ENCODE measurements at regions not wholly inside any gene's neighbourhood (a gene's known extent, or its start where the extent isn't known, plus 50 kb on each side); places are given as distances from the start of the nearest gene placed in this dataset.

DNA sequence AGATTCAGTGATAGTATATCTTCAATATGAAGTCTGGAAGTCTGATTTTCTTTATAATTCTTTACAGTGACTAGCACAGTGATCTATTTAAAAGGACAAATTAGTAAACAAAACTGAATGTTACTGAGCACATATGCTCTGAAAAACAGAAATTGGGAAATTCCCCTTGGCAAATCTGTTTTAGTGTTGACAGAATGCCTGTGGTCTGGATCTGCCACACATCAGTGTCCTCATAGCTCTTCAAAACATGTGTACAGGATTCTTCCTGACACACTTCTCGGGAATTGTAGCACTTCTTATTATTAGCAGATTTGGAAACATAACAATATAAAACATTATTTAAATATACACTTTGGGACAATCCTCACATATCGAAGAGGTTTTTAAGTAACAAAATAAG lies 354.3 kb downstream of the COL12A1 start:
- Mint-ChIP-seq H3K27ac (no peak overlapping the region), H3K27me3 (peaks cover 6% of the 10 kb centered on the region), H3K4me3 (no peak overlapping the region), H3K4me1 (ENCODE audit: unreplicated experiment) (no peaks in the 10 kb centered on the region), H3K9me3 (no peaks in the 10 kb centered on the region), H3K36me3 (no peaks in the 10 kb centered on the region)
- TF ChIP-seq, protein P1, sequence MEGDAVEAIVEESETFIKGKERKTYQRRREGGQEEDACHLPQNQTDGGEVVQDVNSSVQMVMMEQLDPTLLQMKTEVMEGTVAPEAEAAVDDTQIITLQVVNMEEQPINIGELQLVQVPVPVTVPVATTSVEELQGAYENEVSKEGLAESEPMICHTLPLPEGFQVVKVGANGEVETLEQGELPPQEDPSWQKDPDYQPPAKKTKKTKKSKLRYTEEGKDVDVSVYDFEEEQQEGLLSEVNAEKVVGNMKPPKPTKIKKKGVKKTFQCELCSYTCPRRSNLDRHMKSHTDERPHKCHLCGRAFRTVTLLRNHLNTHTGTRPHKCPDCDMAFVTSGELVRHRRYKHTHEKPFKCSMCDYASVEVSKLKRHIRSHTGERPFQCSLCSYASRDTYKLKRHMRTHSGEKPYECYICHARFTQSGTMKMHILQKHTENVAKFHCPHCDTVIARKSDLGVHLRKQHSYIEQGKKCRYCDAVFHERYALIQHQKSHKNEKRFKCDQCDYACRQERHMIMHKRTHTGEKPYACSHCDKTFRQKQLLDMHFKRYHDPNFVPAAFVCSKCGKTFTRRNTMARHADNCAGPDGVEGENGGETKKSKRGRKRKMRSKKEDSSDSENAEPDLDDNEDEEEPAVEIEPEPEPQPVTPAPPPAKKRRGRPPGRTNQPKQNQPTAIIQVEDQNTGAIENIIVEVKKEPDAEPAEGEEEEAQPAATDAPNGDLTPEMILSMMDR (conservative IDR thresholded peaks at IDR 0.05) = no peak
- DNase-seq (ENCODE audit: extremely low spot score, unreplicated experiment) = no peak

- TF ChIP-seq, protein P1 (conservative IDR thresholded peaks at IDR 0.05) = no peak
- H3K27ac Mint-ChIP-seq = no peak overlapping the region
- no peaks in the 10 kb centered on the region for H3K36me3 Mint-ChIP-seq
- H3K4me1 Mint-ChIP-seq (ENCODE audit: unreplicated experiment) = no peaks in the 10 kb centered on the region
- H3K4me3 Mint-ChIP-seq = no peak overlapping the region
- no peaks in the 10 kb centered on the region for H3K9me3 Mint-ChIP-seq
- H3K27me3 Mint-ChIP-seq = no peaks in the 10 kb centered on the region
- DNase-seq (ENCODE audit: extremely low spot score, unreplicated experiment) = no peak
Measured at GRCh38 chr6:74840953-74841352, 364.9 kb downstream of the COL12A1 start.

GRCh38 chr6:74834967-74835366 lies 370.9 kb downstream of the COL12A1 start:
- TF ChIP-seq, protein P1 (conservative IDR thresholded peaks at IDR 0.05) = no peak
- Mint-ChIP-seq H3K4me3 (no peak overlapping the region), H3K27me3 (no peaks in the 10 kb centered on the region), H3K27ac (no peak overlapping the region), H3K4me1 (ENCODE audit: unreplicated experiment) (no peaks in the 10 kb centered on the region), H3K9me3 (no peaks in the 10 kb centered on the region), H3K36me3 (no peaks in the 10 kb centered on the region)
- no peak for DNase-seq (ENCODE audit: extremely low spot score, unreplicated experiment)

DNA sequence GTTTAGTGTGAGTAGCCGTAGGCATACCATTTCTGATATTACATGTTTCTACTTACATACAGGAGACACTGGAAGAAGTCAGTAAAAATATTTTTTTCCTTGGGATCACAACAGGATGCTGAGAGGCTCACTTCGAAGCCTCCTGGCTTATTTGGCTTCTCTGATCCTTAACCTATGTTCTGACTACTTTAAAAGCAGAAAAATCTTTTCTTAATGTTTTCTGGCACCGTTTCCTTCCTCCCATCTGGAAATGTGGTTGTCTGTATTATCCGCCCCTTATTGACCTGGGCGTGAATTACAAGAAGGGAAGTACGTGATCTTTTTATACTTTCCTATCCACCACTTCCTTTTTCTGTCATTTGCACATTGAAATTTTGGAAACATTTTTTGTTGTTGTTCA lies 379.6 kb downstream of the COL12A1 start:
- Mint-ChIP-seq H3K27me3 (no peaks in the 10 kb centered on the region), H3K36me3 (no peaks in the 10 kb centered on the region), H3K4me3 (no peak overlapping the region), H3K9me3 (no peaks in the 10 kb centered on the region), H3K4me1 (ENCODE audit: unreplicated experiment) (no peaks in the 10 kb centered on the region), H3K27ac (no peak overlapping the region)
- TF ChIP-seq, protein P1 (conservative IDR thresholded peaks at IDR 0.05) = no peak
- no peak for DNase-seq (ENCODE audit: extremely low spot score, unreplicated experiment)

- H3K27me3 Mint-ChIP-seq = peaks cover 9% of the 10 kb centered on the region
- H3K9me3 Mint-ChIP-seq = no peaks in the 10 kb centered on the region
- no peak for DNase-seq (ENCODE audit: extremely low spot score, unreplicated experiment)
- H3K27ac Mint-ChIP-seq = no peak overlapping the region
- H3K4me1 Mint-ChIP-seq (ENCODE audit: unreplicated experiment) = no peaks in the 10 kb centered on the region
- no peak overlapping the region for H3K4me3 Mint-ChIP-seq
- no peaks in the 10 kb centered on the region for H3K36me3 Mint-ChIP-seq
- TF ChIP-seq, protein P1 (conservative IDR thresholded peaks at IDR 0.05) = no peak
Measured at GRCh38 chr6:74814440-74814839, 391.4 kb downstream of the COL12A1 start.

- Mint-ChIP-seq H3K4me3 (no peak overlapping the region), H3K27me3 (peaks cover 6% of the 10 kb centered on the region)
Measured at GRCh38 chr6:74807674-74808073, 398.2 kb downstream of the COL12A1 start.

More at GRCh38 chr6:74807674-74808073, 398.2 kb downstream of the COL12A1 start:
- TF ChIP-seq, protein P1 (conservative IDR thresholded peaks at IDR 0.05) = no peak
- Mint-ChIP-seq H3K4me1 (ENCODE audit: unreplicated experiment) (no peaks in the 10 kb centered on the region), H3K9me3 (no peaks in the 10 kb centered on the region), H3K27ac (no peak overlapping the region), H3K36me3 (no peaks in the 10 kb centered on the region)
- no peak for DNase-seq (ENCODE audit: extremely low spot score, unreplicated experiment)

All from type B pancreatic cell (in vitro differentiated cells).